ENCODE measurements at regions not wholly inside any gene's neighbourhood (a gene's known extent, or its start where the extent isn't known, plus 50 kb on each side); places are given as distances from the start of the nearest gene placed in this dataset.

DNA sequence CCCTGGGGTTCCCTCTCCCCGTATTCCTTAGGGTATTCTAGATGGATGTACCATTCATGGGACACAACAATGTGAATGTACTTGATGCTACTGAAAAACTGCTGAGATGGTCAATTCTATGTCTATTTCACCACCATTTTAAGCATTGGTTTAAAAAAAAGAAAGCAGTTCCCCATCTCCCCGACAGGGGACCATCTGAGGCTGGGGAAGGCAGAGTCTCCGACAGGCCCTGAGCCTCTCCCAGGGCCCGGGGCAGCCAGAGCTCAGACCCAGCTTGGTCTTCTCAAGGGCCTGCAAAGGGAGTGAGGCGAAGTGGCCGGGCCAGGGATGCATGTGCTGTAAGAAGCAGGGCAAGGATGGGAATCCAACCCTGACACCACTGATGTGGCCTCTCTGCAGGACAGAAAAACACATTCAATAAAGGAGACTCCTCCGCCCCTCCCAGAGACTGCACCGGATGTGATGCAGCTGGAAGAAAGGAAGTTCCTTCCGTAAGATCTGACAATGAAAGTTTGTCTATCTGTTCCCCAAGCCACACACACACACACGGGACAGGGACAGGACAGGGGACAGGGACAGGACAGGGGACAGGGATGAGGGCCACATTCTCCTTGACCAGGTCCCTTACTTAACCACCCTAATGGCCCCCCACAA is 234.1 kb downstream of the BCL11B start:
- no peak for ATAC-seq (ENCODE audit: insufficient read depth, low FRiP score)
- H3K27ac ChIP-seq (ENCODE audit: low read depth in 1 of 2, low read length in 1 of 2): peak overlapping the region in 1 of 2 donors; percentile 9

DNA sequence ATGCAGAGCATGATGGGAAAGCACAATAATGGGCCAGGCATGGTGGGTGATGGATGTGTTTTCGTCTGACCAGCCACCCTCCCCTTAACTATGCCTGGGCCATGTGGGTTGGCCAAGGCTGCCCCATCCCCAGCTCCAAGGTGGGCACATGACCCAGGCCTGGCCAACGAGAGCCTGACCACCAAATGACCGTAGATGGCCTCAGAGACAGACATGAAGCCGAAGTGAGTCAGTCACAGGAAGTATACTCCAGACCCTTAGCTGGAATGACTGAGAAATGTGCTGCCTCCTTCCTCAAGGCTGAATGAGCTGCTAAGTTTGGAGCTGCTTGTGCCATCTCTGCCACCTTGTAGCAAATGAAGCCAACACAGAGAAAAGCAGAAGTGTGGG is 233.6 kb downstream of the BCL11B start:
- no peak for ATAC-seq (ENCODE audit: insufficient read depth, low FRiP score)

More for the DNA sequence above, 234.1 kb downstream of the BCL11B start:
- TF ChIP-seq, protein P1, sequence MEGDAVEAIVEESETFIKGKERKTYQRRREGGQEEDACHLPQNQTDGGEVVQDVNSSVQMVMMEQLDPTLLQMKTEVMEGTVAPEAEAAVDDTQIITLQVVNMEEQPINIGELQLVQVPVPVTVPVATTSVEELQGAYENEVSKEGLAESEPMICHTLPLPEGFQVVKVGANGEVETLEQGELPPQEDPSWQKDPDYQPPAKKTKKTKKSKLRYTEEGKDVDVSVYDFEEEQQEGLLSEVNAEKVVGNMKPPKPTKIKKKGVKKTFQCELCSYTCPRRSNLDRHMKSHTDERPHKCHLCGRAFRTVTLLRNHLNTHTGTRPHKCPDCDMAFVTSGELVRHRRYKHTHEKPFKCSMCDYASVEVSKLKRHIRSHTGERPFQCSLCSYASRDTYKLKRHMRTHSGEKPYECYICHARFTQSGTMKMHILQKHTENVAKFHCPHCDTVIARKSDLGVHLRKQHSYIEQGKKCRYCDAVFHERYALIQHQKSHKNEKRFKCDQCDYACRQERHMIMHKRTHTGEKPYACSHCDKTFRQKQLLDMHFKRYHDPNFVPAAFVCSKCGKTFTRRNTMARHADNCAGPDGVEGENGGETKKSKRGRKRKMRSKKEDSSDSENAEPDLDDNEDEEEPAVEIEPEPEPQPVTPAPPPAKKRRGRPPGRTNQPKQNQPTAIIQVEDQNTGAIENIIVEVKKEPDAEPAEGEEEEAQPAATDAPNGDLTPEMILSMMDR (IDR thresholded peaks at IDR 0.05; ENCODE audit: control extremely low read depth, extremely low read depth): no peak
- Histone ChIP-seq H3K27me3 (ENCODE audit: control insufficient read depth in 3 of 3, insufficient read depth in 3 of 3, low read length in 2 of 3) (no peaks in the 10 kb centered on the region), H3K9ac (ENCODE audit: insufficient read depth in 1 of 2, low read length in 2 of 2) (no peak overlapping the region), H3K4me1 (ENCODE audit: control insufficient read depth in 5 of 5, insufficient read depth in 5 of 5, low read length in 5 of 5) (peaks cover 0 to 14% (median 9%) of the 10 kb centered on the region in 5 donors), H3K9me3 (ENCODE audit: control insufficient read depth in 4 of 4, insufficient read depth in 3 of 4, low read length in 3 of 4) (peaks cover 0 to 5% (median 0%) of the 10 kb centered on the region in 4 donors), H3K4me3 (no peak overlapping the region), H3K36me3 (ENCODE audit: control insufficient read depth in 4 of 4, insufficient read depth in 4 of 4, low read length in 4 of 4) (no peaks in the 10 kb centered on the region)
- DNase-seq: peak in 1 of 3 donors; percentile 27
- 52 to 60% methylated on average over 10 of the region's 10 CpGs for WGBS, 2 donors

DNA sequence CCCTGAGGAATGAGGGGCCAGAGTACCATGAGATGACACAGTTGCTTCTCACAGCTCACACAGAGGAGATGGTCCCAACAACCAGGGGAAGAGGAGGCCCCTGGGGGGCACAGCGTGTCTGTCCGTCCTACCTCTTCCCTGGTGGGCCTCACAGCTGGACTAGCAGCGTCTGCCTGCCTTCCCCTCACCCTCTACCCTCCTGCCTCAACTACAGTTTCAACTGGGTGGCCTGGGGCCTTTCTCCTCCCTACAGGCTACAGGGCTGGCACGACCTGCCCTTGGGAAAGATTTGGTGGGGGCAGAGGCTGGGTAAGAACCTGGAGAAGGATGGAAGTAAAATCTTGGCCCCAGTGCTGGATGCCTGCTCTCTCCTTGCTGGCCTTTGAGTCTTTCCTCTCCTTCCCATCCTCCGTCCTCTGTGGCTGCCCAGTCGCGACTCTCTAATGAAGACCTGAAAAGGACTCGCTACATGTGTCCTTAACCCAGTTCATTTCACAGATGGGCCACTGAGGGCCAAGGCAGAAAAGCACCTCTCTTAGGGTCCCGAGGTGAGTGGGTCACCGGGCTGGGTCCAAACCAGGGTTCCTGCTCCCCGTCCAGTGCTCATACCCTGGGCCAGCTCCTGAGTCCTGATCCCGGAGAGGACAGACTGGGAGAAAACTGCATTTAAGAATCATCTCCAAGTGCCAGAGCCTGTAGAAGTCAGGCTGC is 232.5 kb downstream of the BCL11B start:
- 90 to 94% methylated on average over 12 of the region's 12 CpGs for WGBS, 2 donors
- DNase-seq (no peak), ATAC-seq (ENCODE audit: insufficient read depth, low FRiP score) (no peak)
- Histone ChIP-seq H3K27me3 (ENCODE audit: control insufficient read depth in 3 of 3, insufficient read depth in 3 of 3, low read length in 2 of 3) (no peaks in the 10 kb centered on the region), H3K4me3 (no peak overlapping the region), H3K9me3 (ENCODE audit: control insufficient read depth in 4 of 4, insufficient read depth in 3 of 4, low read length in 3 of 4) (no peaks in the 10 kb centered on the region), H3K27ac (ENCODE audit: low read depth in 1 of 2, low read length in 1 of 2) (no peak overlapping the region), H3K9ac (ENCODE audit: insufficient read depth in 1 of 2, low read length in 2 of 2) (no peak overlapping the region), H3K36me3 (ENCODE audit: control insufficient read depth in 4 of 4, insufficient read depth in 4 of 4, low read length in 4 of 4) (no peaks in the 10 kb centered on the region), H3K4me1 (ENCODE audit: control insufficient read depth in 5 of 5, insufficient read depth in 5 of 5, low read length in 5 of 5) (peaks cover 0 to 14% (median 9%) of the 10 kb centered on the region in 5 donors)
- TF ChIP-seq, protein P1 (IDR thresholded peaks at IDR 0.05; ENCODE audit: control extremely low read depth, extremely low read depth): no peak

More for the DNA sequence above, 233.6 kb downstream of the BCL11B start:
- DNase-seq: no peak
- Histone ChIP-seq H3K27ac (ENCODE audit: low read depth in 1 of 2, low read length in 1 of 2) (no peak overlapping the region), H3K27me3 (ENCODE audit: control insufficient read depth in 3 of 3, insufficient read depth in 3 of 3, low read length in 2 of 3) (no peaks in the 10 kb centered on the region), H3K4me1 (ENCODE audit: control insufficient read depth in 5 of 5, insufficient read depth in 5 of 5, low read length in 5 of 5) (peaks cover 0 to 14% (median 9%) of the 10 kb centered on the region in 5 donors), H3K9me3 (ENCODE audit: control insufficient read depth in 4 of 4, insufficient read depth in 3 of 4, low read length in 3 of 4) (no peaks in the 10 kb centered on the region), H3K36me3 (ENCODE audit: control insufficient read depth in 4 of 4, insufficient read depth in 4 of 4, low read length in 4 of 4) (no peaks in the 10 kb centered on the region), H3K9ac (ENCODE audit: insufficient read depth in 1 of 2, low read length in 2 of 2) (no peak overlapping the region), H3K4me3 (no peak overlapping the region)
- 54 to 60% methylated on average over 4 of the region's 4 CpGs for WGBS, 2 donors
- TF ChIP-seq, protein P1 (IDR thresholded peaks at IDR 0.05; ENCODE audit: control extremely low read depth, extremely low read depth): no peak

All from lung (tissue), 11 donors.